DOHH2 (cell line): ENCODE measurements at regions not wholly inside any gene's neighbourhood (a gene's known extent, or its start where the extent isn't known, plus 50 kb on each side); places are given as distances from the start of the nearest gene placed in this dataset.
"Not testable (repeated sequence)": the region's sequence is repeated elsewhere in the genome, so short reads cannot be mapped to it uniquely, and the experiment has no call there.

ENCODE experiments used
- CTCF ChIP-seq: fragments of 200-600 bp; sonication (generic); IDR thresholded peaks from one replicate; pipeline ENCODE4 v1.5.1; 2014; ENCODE audit warnings: antibody characterized with exemption, mild to moderate bottlenecking, low read depth, low read length; ENCODE audit not compliant: poor library complexity, severe bottlenecking
- EZH2phosphoT487 ChIP-seq: fragments of 200-600 bp; sonication (generic); IDR thresholded peaks from 2 replicates; pipeline ENCODE4 v1.6.1; 2017; ENCODE audit warnings: borderline replicate concordance, mild to moderate bottlenecking, antibody characterized with exemption, low read length, moderate library complexity, mixed read lengths

- TF ChIP-seq CTCF, EZH2phosphoT487: not testable (repeated sequence)
Observed at GRCh38 chr12:70086372-70086771, 156.9 kb upstream of the CNOT2 start.
